ENCODE measurements at regions not wholly inside any gene's neighbourhood (a gene's known extent, or its start where the extent isn't known, plus 50 kb on each side); places are given as distances from the start of the nearest gene placed in this dataset.

GRCh38 chr4:31445526-31445925, 725.4 kb downstream of the PCDH7 start:
- Histone ChIP-seq H3K36me3 (ENCODE audit: control insufficient read depth, insufficient read depth, low read length) (no peaks in the 10 kb centered on the region), H2AFZ (ENCODE audit: low read length) (no peak overlapping the region), H3K27me3 (ENCODE audit: control insufficient read depth, insufficient read depth, low read length) (no peaks in the 10 kb centered on the region), H3K9ac (ENCODE audit: insufficient read depth, low read length) (no peak overlapping the region), H3K4me3 (replicated peaks in 1 of 4; ENCODE audit: control extremely low read depth in 1 of 4, insufficient read depth in 1 of 4, low read depth in 3 of 4, low read length in 4 of 4) (no peak overlapping the region), H3K4me1 (ENCODE audit: control insufficient read depth, extremely low read depth, insufficient read depth, low read length) (no peaks in the 10 kb centered on the region), H4K20me1 (ENCODE audit: control insufficient read depth, extremely low read depth, insufficient read depth, low read length) (no peaks in the 10 kb centered on the region), H3K27ac (ENCODE audit: insufficient read depth, low read length) (no peak overlapping the region), H3K79me2 (ENCODE audit: control insufficient read depth, insufficient read depth, low read length) (no peaks in the 10 kb centered on the region), H3K4me2 (ENCODE audit: extremely low read depth, insufficient read depth, low read length) (no peak overlapping the region), H3K9me3 (ENCODE audit: control insufficient read depth, insufficient read depth, low read depth, low read length) (no peaks in the 10 kb centered on the region)
- TF ChIP-seq EZH2 (IDR thresholded peaks at IDR 0.05; ENCODE audit: low read length, missing control alignments) (no peak), CTCF (conservative IDR thresholded peaks at IDR 0.05 in 1 of 2, IDR thresholded peaks at IDR 0.05 in 1 of 2; ENCODE audit: low read depth in 1 of 2, low read length in 2 of 2) (no peak)
- no peak for DNase-seq (ENCODE audit: low read depth in 2 of 2)

- no peaks in the 10 kb centered on the region for H4K20me1 ChIP-seq (ENCODE audit: control insufficient read depth, extremely low read depth, insufficient read depth, low read length)
- DNase-seq (ENCODE audit: low read depth in 2 of 2): no peak
- TF ChIP-seq EZH2 (IDR thresholded peaks at IDR 0.05; ENCODE audit: low read length, missing control alignments) (no peak), CTCF (conservative IDR thresholded peaks at IDR 0.05 in 1 of 2, IDR thresholded peaks at IDR 0.05 in 1 of 2; ENCODE audit: low read depth in 1 of 2, low read length in 2 of 2) (no peak)
- no peak overlapping the region for H3K4me2 ChIP-seq (ENCODE audit: extremely low read depth, insufficient read depth, low read length)
- no peaks in the 10 kb centered on the region for H3K27me3 ChIP-seq (ENCODE audit: control insufficient read depth, insufficient read depth, low read length)
- no peaks in the 10 kb centered on the region for H3K36me3 ChIP-seq (ENCODE audit: control insufficient read depth, insufficient read depth, low read length)
- no peaks in the 10 kb centered on the region for H3K79me2 ChIP-seq (ENCODE audit: control insufficient read depth, insufficient read depth, low read length)
- no peaks in the 10 kb centered on the region for H3K9me3 ChIP-seq (ENCODE audit: control insufficient read depth, insufficient read depth, low read depth, low read length)
- no peak overlapping the region for H3K9ac ChIP-seq (ENCODE audit: insufficient read depth, low read length)
- H3K27ac ChIP-seq (ENCODE audit: insufficient read depth, low read length): no peak overlapping the region
- H3K4me1 ChIP-seq (ENCODE audit: control insufficient read depth, extremely low read depth, insufficient read depth, low read length): no peaks in the 10 kb centered on the region
- no peak overlapping the region for H3K4me3 ChIP-seq (replicated peaks in 1 of 4; ENCODE audit: control extremely low read depth in 1 of 4, insufficient read depth in 1 of 4, low read depth in 3 of 4, low read length in 4 of 4)
- no peak overlapping the region for H2AFZ ChIP-seq (ENCODE audit: low read length)
Observed at GRCh38 chr4:31455612-31456011, 735.4 kb downstream of the PCDH7 start.

- Histone ChIP-seq H3K4me3 (replicated peaks in 1 of 4; ENCODE audit: control extremely low read depth in 1 of 4, insufficient read depth in 1 of 4, low read depth in 3 of 4, low read length in 4 of 4) (no peak overlapping the region), H3K9me3 (ENCODE audit: control insufficient read depth, insufficient read depth, low read depth, low read length) (no peaks in the 10 kb centered on the region), H3K27ac (ENCODE audit: insufficient read depth, low read length) (no peak overlapping the region), H4K20me1 (ENCODE audit: control insufficient read depth, extremely low read depth, insufficient read depth, low read length) (no peaks in the 10 kb centered on the region), H2AFZ (ENCODE audit: low read length) (no peak overlapping the region), H3K79me2 (ENCODE audit: control insufficient read depth, insufficient read depth, low read length) (no peaks in the 10 kb centered on the region), H3K4me2 (ENCODE audit: extremely low read depth, insufficient read depth, low read length) (no peak overlapping the region), H3K9ac (ENCODE audit: insufficient read depth, low read length) (no peak overlapping the region), H3K4me1 (ENCODE audit: control insufficient read depth, extremely low read depth, insufficient read depth, low read length) (no peaks in the 10 kb centered on the region), H3K27me3 (ENCODE audit: control insufficient read depth, insufficient read depth, low read length) (no peaks in the 10 kb centered on the region), H3K36me3 (ENCODE audit: control insufficient read depth, insufficient read depth, low read length) (no peaks in the 10 kb centered on the region)
- DNase-seq (ENCODE audit: low read depth in 2 of 2): peak; percentile 20 to 30
- TF ChIP-seq CTCF (conservative IDR thresholded peaks at IDR 0.05 in 1 of 2, IDR thresholded peaks at IDR 0.05 in 1 of 2; ENCODE audit: low read depth in 1 of 2, low read length in 2 of 2) (no peak), EZH2 (IDR thresholded peaks at IDR 0.05; ENCODE audit: low read length, missing control alignments) (no peak)
Observed at GRCh38 chr4:31458813-31459212, 738.6 kb downstream of the PCDH7 start.

Data from fibroblast of lung (primary cell).